ENCODE measurements at regions not wholly inside any gene's neighbourhood (a gene's known extent, or its start where the extent isn't known, plus 50 kb on each side); places are given as distances from the start of the nearest gene placed in this dataset.
"Not testable (repeated sequence)": the region's sequence is repeated elsewhere in the genome, so short reads cannot be mapped to it uniquely, and the experiment has no call there.

GRCh38 chr6:115540077-115540869 is 520.4 kb downstream of the FRK start:
- Histone ChIP-seq H3K27ac (no peak overlapping the region), H3K4me2 (no peak overlapping the region), H3K4me1 (no peaks in the 10 kb centered on the region), H3K9ac (no peak overlapping the region), H4K20me1 (no peaks in the 10 kb centered on the region), H3K36me3 (no peaks in the 10 kb centered on the region), H3K4me3 (no peak overlapping the region), H3K27me3 (no peaks in the 10 kb centered on the region), H3K9me3 (no peaks in the 10 kb centered on the region)
- no peak for TF ChIP-seq Cebpa-rat (IDR thresholded peaks at IDR 0.05)

DNA sequence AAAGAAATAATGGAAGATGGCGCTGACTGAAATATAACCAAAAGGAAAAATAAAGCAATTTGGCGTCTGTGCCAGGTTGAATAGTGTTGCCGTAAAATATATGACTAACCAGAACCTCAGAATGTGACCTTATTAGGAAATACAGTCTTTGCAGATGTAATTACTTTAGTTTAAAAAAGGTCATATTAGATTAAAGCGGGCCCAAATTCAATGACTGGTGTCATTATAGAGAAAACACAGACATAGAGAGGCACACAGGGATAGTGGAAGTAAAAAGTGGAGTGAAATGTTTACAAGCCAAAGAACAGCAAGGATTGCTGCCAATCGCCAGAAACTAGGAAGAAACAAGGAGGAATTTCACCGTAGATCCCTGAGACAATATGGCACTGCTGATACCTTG is 521.2 kb downstream of the FRK start:
- no peak for TF ChIP-seq Cebpa-rat (IDR thresholded peaks at IDR 0.05)
- Histone ChIP-seq H3K4me3 (no peak overlapping the region), H3K4me2 (no peak overlapping the region), H3K36me3 (no peaks in the 10 kb centered on the region), H4K20me1 (no peaks in the 10 kb centered on the region), H3K27ac (no peak overlapping the region), H3K4me1 (no peaks in the 10 kb centered on the region), H3K27me3 (no peaks in the 10 kb centered on the region), H3K9me3 (no peaks in the 10 kb centered on the region), H3K9ac (no peak overlapping the region)

GRCh38 chr6:115524821-115525220 is 535.9 kb downstream of the FRK start:
- no peak overlapping the region for H3K4me2 ChIP-seq
- no peak overlapping the region for H3K9ac ChIP-seq
- H3K4me1 ChIP-seq, result no peaks in the 10 kb centered on the region
- no peak overlapping the region for H3K27ac ChIP-seq
- 0 out of 2 replicates have a peak, but pooled peaks cover 7% of the 10 kb centered on the region for H3K9me3 ChIP-seq
- no peak overlapping the region for H3K4me3 ChIP-seq
- H4K20me1 ChIP-seq, result no peaks in the 10 kb centered on the region
- H3K36me3 ChIP-seq, result no peaks in the 10 kb centered on the region
- no peak for TF ChIP-seq Cebpa-rat (IDR thresholded peaks at IDR 0.05)
- H3K27me3 ChIP-seq, result no peaks in the 10 kb centered on the region

- H3K4me3 ChIP-seq, H3K4me1 ChIP-seq, H3K9ac ChIP-seq, H3K36me3 ChIP-seq, H3K27ac ChIP-seq, H3K27me3 ChIP-seq, H3K4me2 ChIP-seq, H3K9me3 ChIP-seq, H4K20me1 ChIP-seq: not testable (repeated sequence)
These were observed 538.9 kb downstream of the FRK start for GRCh38 chr6:115521747-115522146.

- Histone ChIP-seq H3K4me2 (no peak overlapping the region), H3K27ac (no peak overlapping the region), H3K27me3 (no peaks in the 10 kb centered on the region), H3K4me1 (no peaks in the 10 kb centered on the region), H3K9ac (no peak overlapping the region), H3K4me3 (no peak overlapping the region), H3K9me3 (no peaks in the 10 kb centered on the region), H3K36me3 (no peaks in the 10 kb centered on the region), H4K20me1 (no peaks in the 10 kb centered on the region)
- TF ChIP-seq Cebpa-rat (IDR thresholded peaks at IDR 0.05), result no peak
These were observed 546.0 kb downstream of the FRK start for GRCh38 chr6:115514656-115515055.

- no peaks in the 10 kb centered on the region for H3K36me3 ChIP-seq
- no peaks in the 10 kb centered on the region for H3K27me3 ChIP-seq
- H3K27ac ChIP-seq, result no peak overlapping the region
- no peaks in the 10 kb centered on the region for H3K9me3 ChIP-seq
- no peak overlapping the region for H3K4me2 ChIP-seq
- no peaks in the 10 kb centered on the region for H4K20me1 ChIP-seq
- no peak for TF ChIP-seq Cebpa-rat (IDR thresholded peaks at IDR 0.05)
- H3K4me1 ChIP-seq, result no peaks in the 10 kb centered on the region
- no peak overlapping the region for H3K9ac ChIP-seq
- no peak overlapping the region for H3K4me3 ChIP-seq
These were observed 547.8 kb downstream of the FRK start for GRCh38 chr6:115512923-115513322.

DNA sequence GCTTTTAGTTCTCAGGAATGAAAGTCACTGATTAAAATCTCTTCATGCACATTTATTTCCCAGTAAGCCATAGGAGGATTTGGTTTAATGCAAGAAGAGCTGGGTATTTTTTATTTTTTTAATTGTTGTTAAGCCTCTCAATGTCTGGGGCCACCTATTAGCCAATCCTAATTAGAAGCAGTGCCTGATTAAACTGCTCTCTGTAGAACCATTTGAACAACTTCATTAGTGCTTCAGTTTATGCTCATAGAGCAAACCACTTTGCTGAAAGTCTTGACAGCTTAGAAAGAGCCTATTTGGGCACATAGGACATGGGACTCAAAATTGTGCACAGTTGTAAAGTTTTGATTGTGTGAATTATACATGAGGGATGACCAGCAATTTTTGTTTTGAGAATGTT is 548.9 kb downstream of the FRK start:
- Histone ChIP-seq H3K4me3 (no peak overlapping the region), H3K9me3 (no peaks in the 10 kb centered on the region), H3K4me2 (no peak overlapping the region), H3K4me1 (no peaks in the 10 kb centered on the region), H3K27me3 (no peaks in the 10 kb centered on the region), H3K27ac (no peak overlapping the region), H3K9ac (no peak overlapping the region), H3K36me3 (no peaks in the 10 kb centered on the region), H4K20me1 (no peaks in the 10 kb centered on the region)
- TF ChIP-seq Cebpa-rat (IDR thresholded peaks at IDR 0.05), result no peak

DNA sequence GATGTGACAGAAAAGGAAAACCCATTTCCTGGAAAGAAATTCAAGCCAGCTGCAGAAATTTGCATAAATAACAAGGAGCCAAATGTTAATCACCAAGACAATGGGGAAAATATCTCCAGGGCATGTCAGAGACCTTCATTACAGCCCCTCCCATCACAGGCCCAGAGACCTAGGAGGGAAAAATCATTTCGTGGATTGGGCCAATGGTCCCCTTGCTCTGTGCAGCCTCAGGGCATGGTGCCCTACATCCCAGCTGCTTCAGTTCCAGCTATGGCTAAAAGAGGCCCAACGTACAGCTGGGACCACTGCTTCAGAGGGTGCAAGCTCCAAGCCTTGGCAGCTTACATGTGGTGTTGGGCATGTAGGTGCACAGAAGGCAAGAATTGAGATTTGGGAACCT is 558.3 kb downstream of the FRK start:
- not testable (repeated sequence) for H3K27ac ChIP-seq, H3K27me3 ChIP-seq, H3K4me2 ChIP-seq, H3K9ac ChIP-seq, H4K20me1 ChIP-seq, H3K4me1 ChIP-seq, H3K9me3 ChIP-seq, H3K4me3 ChIP-seq, H3K36me3 ChIP-seq

- no peak for TF ChIP-seq Cebpa-rat (IDR thresholded peaks at IDR 0.05)
- Histone ChIP-seq H3K27me3 (no peaks in the 10 kb centered on the region), H3K27ac (no peak overlapping the region), H3K9me3 (peaks cover 11% of the 10 kb centered on the region), H3K9ac (no peak overlapping the region), H3K4me1 (no peaks in the 10 kb centered on the region), H3K36me3 (no peaks in the 10 kb centered on the region), H3K4me3 (no peak overlapping the region), H4K20me1 (no peaks in the 10 kb centered on the region), H3K4me2 (no peak overlapping the region)
These were observed 565.5 kb downstream of the FRK start for GRCh38 chr6:115495184-115495583.

- Histone ChIP-seq H3K9me3 (no peaks in the 10 kb centered on the region), H3K27me3 (no peaks in the 10 kb centered on the region), H4K20me1 (no peaks in the 10 kb centered on the region), H3K4me3 (no peak overlapping the region), H3K27ac (no peak overlapping the region), H3K4me1 (no peaks in the 10 kb centered on the region), H3K9ac (no peak overlapping the region), H3K4me2 (no peak overlapping the region), H3K36me3 (no peaks in the 10 kb centered on the region)
- no peak for TF ChIP-seq Cebpa-rat (IDR thresholded peaks at IDR 0.05)
These were observed 573.4 kb downstream of the FRK start for GRCh38 chr6:115487331-115487730.

DNA sequence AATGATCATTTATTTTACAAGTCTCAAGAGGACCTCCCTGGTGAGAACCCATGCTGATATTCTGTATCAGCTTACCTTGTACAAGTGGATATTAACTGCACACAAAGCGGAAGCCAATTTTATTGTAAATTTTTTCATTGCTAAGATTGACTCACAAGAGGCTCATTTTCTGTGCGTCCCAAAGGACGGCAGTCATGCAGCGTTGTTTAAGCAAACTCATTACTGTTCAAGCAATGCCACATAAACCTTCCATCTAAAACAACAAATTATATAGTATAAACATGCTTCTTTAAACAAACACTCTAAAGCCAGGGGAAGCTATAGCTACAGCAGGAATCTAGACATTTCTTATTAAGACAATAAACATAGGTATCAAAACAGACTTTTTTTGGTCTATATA is 575.3 kb downstream of the FRK start:
- H3K4me1 ChIP-seq, result no peaks in the 10 kb centered on the region
- no peak overlapping the region for H3K4me2 ChIP-seq
- H3K27ac ChIP-seq, result no peak overlapping the region
- no peaks in the 10 kb centered on the region for H3K36me3 ChIP-seq
- H3K4me3 ChIP-seq, result no peak overlapping the region
- H3K27me3 ChIP-seq, result no peaks in the 10 kb centered on the region
- no peaks in the 10 kb centered on the region for H3K9me3 ChIP-seq
- H4K20me1 ChIP-seq, result no peaks in the 10 kb centered on the region
- TF ChIP-seq Cebpa-rat (IDR thresholded peaks at IDR 0.05), result no peak
- H3K9ac ChIP-seq, result no peak overlapping the region

- not testable (repeated sequence) for H3K4me1 ChIP-seq, H3K27ac ChIP-seq, H3K4me2 ChIP-seq, H3K4me3 ChIP-seq, H3K9ac ChIP-seq, H4K20me1 ChIP-seq, H3K27me3 ChIP-seq, H3K36me3 ChIP-seq, H3K9me3 ChIP-seq
These were observed 580.1 kb downstream of the FRK start for GRCh38 chr6:115480543-115480942.

Data from BLaER1 (cell line).